Parathyroid adenoma (tissue), 2 donors: ENCODE measurements at regions not wholly inside any gene's neighbourhood (a gene's known extent, or its start where the extent isn't known, plus 50 kb on each side); places are given as distances from the start of the nearest gene placed in this dataset.

ENCODE experiments used
- H2AFZ ChIP-seq: fragments of 300-600 bp; sonication (generic); one replicate; pipeline ENCODE4 v1.7.0; 2017; ENCODE audit warnings: antibody characterized with exemption, mild to moderate bottlenecking
- H3K27ac ChIP-seq: fragments of 300-600 bp; sonication (generic); one replicate; pipeline ENCODE4 v1.7.0; 2017
- H3K27me3 ChIP-seq: fragments of 300-600 bp; sonication (generic); one replicate; pipeline ENCODE4 v1.7.0; 2017; ENCODE audit warnings: low read length; ENCODE audit not compliant: control insufficient read depth, insufficient read depth
- H3K36me3 ChIP-seq: fragments of 300-600 bp; sonication (generic); one replicate; pipeline ENCODE4 v1.7.0; 2017; ENCODE audit warnings: low read length; ENCODE audit not compliant: control insufficient read depth, insufficient read depth
- H3K4me1 ChIP-seq: fragments of 300-600 bp; sonication (generic); one replicate; pipeline ENCODE4 v1.7.0; 2017; ENCODE audit warnings: control low read depth
- H3K4me2 ChIP-seq: fragments of 300-600 bp; sonication (generic); one replicate; pipeline ENCODE4 v1.7.0; 2017; ENCODE audit warnings: low read length
- H3K4me3 ChIP-seq: fragments of 300-600 bp; sonication (generic); one replicate; pipeline ENCODE4 v1.7.0; 2017; ENCODE audit warnings: low read depth, low read length
- H3K79me2 ChIP-seq: fragments of 300-600 bp; sonication (generic); one replicate; pipeline ENCODE4 v1.7.0; 2017; ENCODE audit warnings: control low read depth
- H3K9ac ChIP-seq: fragments of 300-600 bp; sonication (generic); one replicate; pipeline ENCODE4 v1.7.0; 2017; ENCODE audit warnings: mild to moderate bottlenecking
- H3K9me3 ChIP-seq: fragments of 300-600 bp; sonication (generic); one replicate; pipeline ENCODE4 v1.7.0; 2017; ENCODE audit warnings: low read length; ENCODE audit not compliant: control insufficient read depth
- CTCF ChIP-seq: fragments of 300-600 bp; sonication (generic); IDR thresholded peaks from one replicate; pipeline ENCODE4 v1.7.0; 2017; ENCODE audit warnings: antibody characterized with exemption, mild to moderate bottlenecking
- donor health status: primary hyperparathyroidism.

DNA sequence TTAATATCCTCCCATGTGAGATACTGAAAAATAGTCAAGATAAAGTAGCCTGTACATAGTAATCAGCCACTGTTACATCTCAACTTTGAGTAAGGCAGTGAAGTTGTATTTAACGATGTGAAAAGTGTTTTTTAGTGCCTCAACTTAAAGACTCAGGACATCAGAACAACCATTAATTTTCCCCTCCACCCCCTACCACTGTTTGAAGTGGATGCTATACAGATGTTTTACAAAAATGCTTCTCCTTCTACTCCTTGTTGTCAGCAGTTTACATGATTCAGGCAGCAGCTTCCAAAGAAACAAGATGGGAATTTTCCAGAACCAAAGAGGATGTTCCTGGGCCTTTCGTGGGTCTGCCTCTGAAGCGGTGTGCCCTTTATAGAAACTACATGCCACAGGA is 143.6 kb downstream of the RPAP3 start:
- TF ChIP-seq CTCF: no peak
- no peaks in the 10 kb centered on the region for H3K4me1 ChIP-seq
- no peaks in the 10 kb centered on the region for H3K79me2 ChIP-seq
- H2AFZ ChIP-seq: no peak overlapping the region
- no peak overlapping the region for H3K9ac ChIP-seq
- H3K4me2 ChIP-seq: no peak overlapping the region
- no peaks in the 10 kb centered on the region for H3K9me3 ChIP-seq
- no peak overlapping the region for H3K27ac ChIP-seq
- H3K4me3 ChIP-seq: no peak overlapping the region
- no peaks in the 10 kb centered on the region for H3K36me3 ChIP-seq
- no peaks in the 10 kb centered on the region for H3K27me3 ChIP-seq

- H2AFZ ChIP-seq: no peak overlapping the region
- H3K9me3 ChIP-seq: no peaks in the 10 kb centered on the region
- no peak for TF ChIP-seq CTCF
- no peaks in the 10 kb centered on the region for H3K27me3 ChIP-seq
- H3K4me1 ChIP-seq: no peaks in the 10 kb centered on the region
- H3K27ac ChIP-seq: no peak overlapping the region
- no peak overlapping the region for H3K4me2 ChIP-seq
- H3K36me3 ChIP-seq: no peaks in the 10 kb centered on the region
- no peak overlapping the region for H3K4me3 ChIP-seq
- no peak overlapping the region for H3K9ac ChIP-seq
- no peaks in the 10 kb centered on the region for H3K79me2 ChIP-seq
These were observed 144.1 kb downstream of the RPAP3 start for GRCh38 chr12:47561746-47562145.

- Histone ChIP-seq H3K4me3 (no peak overlapping the region), H3K36me3 (no peaks in the 10 kb centered on the region), H3K9me3 (no peaks in the 10 kb centered on the region), H2AFZ (no peak overlapping the region), H3K27ac (no peak overlapping the region), H3K79me2 (no peaks in the 10 kb centered on the region), H3K9ac (no peak overlapping the region), H3K27me3 (no peaks in the 10 kb centered on the region), H3K4me2 (no peak overlapping the region), H3K4me1 (no peaks in the 10 kb centered on the region)
- TF ChIP-seq CTCF: no peak
These were observed 145.4 kb downstream of the RPAP3 start for GRCh38 chr12:47560415-47560814.

- no peak overlapping the region for H3K4me3 ChIP-seq
- no peaks in the 10 kb centered on the region for H3K4me1 ChIP-seq
- no peaks in the 10 kb centered on the region for H3K36me3 ChIP-seq
- no peaks in the 10 kb centered on the region for H3K27me3 ChIP-seq
- no peak overlapping the region for H3K27ac ChIP-seq
- no peak overlapping the region for H3K4me2 ChIP-seq
- H3K9me3 ChIP-seq: no peaks in the 10 kb centered on the region
- H3K79me2 ChIP-seq: no peaks in the 10 kb centered on the region
- no peak for TF ChIP-seq CTCF
- no peak overlapping the region for H2AFZ ChIP-seq
- no peak overlapping the region for H3K9ac ChIP-seq
These were observed 147.0 kb downstream of the RPAP3 start for GRCh38 chr12:47558625-47559345.

- Histone ChIP-seq H3K36me3 (no peaks in the 10 kb centered on the region), H3K9ac (no peak overlapping the region), H2AFZ (no peak overlapping the region), H3K27me3 (no peaks in the 10 kb centered on the region), H3K9me3 (no peaks in the 10 kb centered on the region), H3K4me3 (no peak overlapping the region), H3K79me2 (no peaks in the 10 kb centered on the region), H3K4me1 (no peaks in the 10 kb centered on the region), H3K27ac (no peak overlapping the region), H3K4me2 (no peak overlapping the region)
- no peak for TF ChIP-seq CTCF
These were observed 148.4 kb downstream of the RPAP3 start for GRCh38 chr12:47557386-47557785.
